ENCODE measurements at regions not wholly inside any gene's neighbourhood (a gene's known extent, or its start where the extent isn't known, plus 50 kb on each side); places are given as distances from the start of the nearest gene placed in this dataset.

- Histone ChIP-seq H3K9me3 (no peaks in the 10 kb centered on the region), H3K27me3 (no peaks in the 10 kb centered on the region), H3K36me3 (no peaks in the 10 kb centered on the region), H3K4me3 (no peak overlapping the region), H3K4me1 (no peaks in the 10 kb centered on the region), H3K27ac (no peak overlapping the region)
- DNase-seq (ENCODE audit: extremely low spot score in 2 of 2): no peak
- no peak for TF ChIP-seq CTCF (IDR thresholded peaks at IDR 0.05)
- TF ChIP-seq POLR2A (IDR thresholded peaks at IDR 0.05): no peak
- no peak for TF ChIP-seq POLR2AphosphoS5 (IDR thresholded peaks at IDR 0.05; ENCODE audit: insufficient read depth in 1 of 2, low read depth in 1 of 2)
- intact Hi-C loops (cut with DNase I): no loop called here
Measured at GRCh38 chr1:207234690-207235089, 86.8 kb upstream of the CD55 start.

GRCh38 chr1:207239874-207240273 is 81.6 kb upstream of the CD55 start:
- H3K4me3 ChIP-seq: no peak overlapping the region
- H3K9me3 ChIP-seq: no peaks in the 10 kb centered on the region
- DNase-seq (ENCODE audit: extremely low spot score in 2 of 2): no peak
- no peaks in the 10 kb centered on the region for H3K36me3 ChIP-seq
- H3K4me1 ChIP-seq: peaks cover 8% of the 10 kb centered on the region
- TF ChIP-seq POLR2A (IDR thresholded peaks at IDR 0.05) (no peak), POLR2AphosphoS5 (IDR thresholded peaks at IDR 0.05; ENCODE audit: insufficient read depth in 1 of 2, low read depth in 1 of 2) (no peak), CTCF (IDR thresholded peaks at IDR 0.05) (no peak)
- intact Hi-C loops (cut with DNase I): no loop called here
- H3K27me3 ChIP-seq: no peaks in the 10 kb centered on the region
- no peak overlapping the region for H3K27ac ChIP-seq

GRCh38 chr1:207240325-207241101 is 81.0 kb upstream of the CD55 start:
- no peak for TF ChIP-seq POLR2A (IDR thresholded peaks at IDR 0.05)
- TF ChIP-seq POLR2AphosphoS5 (IDR thresholded peaks at IDR 0.05; ENCODE audit: insufficient read depth in 1 of 2, low read depth in 1 of 2): peak in 1 of 2 donors; percentile 31
- DNase-seq (ENCODE audit: extremely low spot score in 2 of 2): no peak
- H3K4me1 ChIP-seq: peaks cover 8% of the 10 kb centered on the region
- intact Hi-C loops (cut with DNase I): no loop called here
- H3K4me3 ChIP-seq: no peak overlapping the region
- peak overlapping the region; percentile 36 for H3K27ac ChIP-seq
- no peaks in the 10 kb centered on the region for H3K9me3 ChIP-seq
- no peaks in the 10 kb centered on the region for H3K27me3 ChIP-seq
- no peaks in the 10 kb centered on the region for H3K36me3 ChIP-seq

GRCh38 chr1:207241164-207241934 is 80.1 kb upstream of the CD55 start:
- H3K36me3 ChIP-seq: no peaks in the 10 kb centered on the region
- no peak overlapping the region for H3K4me3 ChIP-seq
- DNase-seq (ENCODE audit: extremely low spot score in 2 of 2): no peak
- H3K4me1 ChIP-seq: peaks cover 8% of the 10 kb centered on the region
- peak overlapping the region; percentile 36 for H3K27ac ChIP-seq
- no peaks in the 10 kb centered on the region for H3K9me3 ChIP-seq
- intact Hi-C loops (cut with DNase I): no loop called here
- H3K27me3 ChIP-seq: no peaks in the 10 kb centered on the region
- TF ChIP-seq POLR2A (IDR thresholded peaks at IDR 0.05) (no peak), CTCF (IDR thresholded peaks at IDR 0.05) (no peak), POLR2AphosphoS5 (IDR thresholded peaks at IDR 0.05; ENCODE audit: insufficient read depth in 1 of 2, low read depth in 1 of 2) (no peak)

- DNase-seq (ENCODE audit: extremely low spot score in 2 of 2): no peak
- intact Hi-C loops (cut with DNase I): no loop called here
- Histone ChIP-seq H3K4me3 (no peak overlapping the region), H3K27me3 (no peaks in the 10 kb centered on the region), H3K36me3 (no peaks in the 10 kb centered on the region), H3K27ac (no peak overlapping the region), H3K4me1 (peaks cover 8% of the 10 kb centered on the region), H3K9me3 (no peaks in the 10 kb centered on the region)
- TF ChIP-seq POLR2AphosphoS5 (IDR thresholded peaks at IDR 0.05; ENCODE audit: insufficient read depth in 1 of 2, low read depth in 1 of 2) (no peak), POLR2A (IDR thresholded peaks at IDR 0.05) (no peak), CTCF (IDR thresholded peaks at IDR 0.05) (no peak)
Measured at GRCh38 chr1:207243442-207244408, 77.8 kb upstream of the CD55 start.

Measured in vagina (tissue), 2 donors.